ENCODE measurements at regions not wholly inside any gene's neighbourhood (a gene's known extent, or its start where the extent isn't known, plus 50 kb on each side); places are given as distances from the start of the nearest gene placed in this dataset.

- Histone ChIP-seq H3K27ac (no peak overlapping the region), H3K9me3 (no peaks in the 10 kb centered on the region), H3K4me1 (ENCODE audit: control insufficient read depth in 1 of 2, insufficient read depth in 1 of 2, low read depth in 1 of 2, low read length in 1 of 2) (no peaks in the 10 kb centered on the region), H3K4me3 (ENCODE audit: low read depth in 1 of 2, low read length in 1 of 2) (no peak overlapping the region), H3K27me3 (no peaks in the 10 kb centered on the region), H3K36me3 (no peaks in the 10 kb centered on the region)
- TF ChIP-seq, protein P1, sequence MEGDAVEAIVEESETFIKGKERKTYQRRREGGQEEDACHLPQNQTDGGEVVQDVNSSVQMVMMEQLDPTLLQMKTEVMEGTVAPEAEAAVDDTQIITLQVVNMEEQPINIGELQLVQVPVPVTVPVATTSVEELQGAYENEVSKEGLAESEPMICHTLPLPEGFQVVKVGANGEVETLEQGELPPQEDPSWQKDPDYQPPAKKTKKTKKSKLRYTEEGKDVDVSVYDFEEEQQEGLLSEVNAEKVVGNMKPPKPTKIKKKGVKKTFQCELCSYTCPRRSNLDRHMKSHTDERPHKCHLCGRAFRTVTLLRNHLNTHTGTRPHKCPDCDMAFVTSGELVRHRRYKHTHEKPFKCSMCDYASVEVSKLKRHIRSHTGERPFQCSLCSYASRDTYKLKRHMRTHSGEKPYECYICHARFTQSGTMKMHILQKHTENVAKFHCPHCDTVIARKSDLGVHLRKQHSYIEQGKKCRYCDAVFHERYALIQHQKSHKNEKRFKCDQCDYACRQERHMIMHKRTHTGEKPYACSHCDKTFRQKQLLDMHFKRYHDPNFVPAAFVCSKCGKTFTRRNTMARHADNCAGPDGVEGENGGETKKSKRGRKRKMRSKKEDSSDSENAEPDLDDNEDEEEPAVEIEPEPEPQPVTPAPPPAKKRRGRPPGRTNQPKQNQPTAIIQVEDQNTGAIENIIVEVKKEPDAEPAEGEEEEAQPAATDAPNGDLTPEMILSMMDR (IDR thresholded peaks at IDR 0.05): no peak
These were observed 367.4 kb upstream of the TNRC6C start for GRCh38 chr17:77590951-77591735.

- H3K27ac ChIP-seq: no peak overlapping the region
- H3K36me3 ChIP-seq: no peaks in the 10 kb centered on the region
- no peaks in the 10 kb centered on the region for H3K4me1 ChIP-seq (ENCODE audit: control insufficient read depth in 1 of 2, insufficient read depth in 1 of 2, low read depth in 1 of 2, low read length in 1 of 2)
- no peaks in the 10 kb centered on the region for H3K27me3 ChIP-seq
- H3K9me3 ChIP-seq: no peaks in the 10 kb centered on the region
- no peak overlapping the region for H3K4me3 ChIP-seq (ENCODE audit: low read depth in 1 of 2, low read length in 1 of 2)
- TF ChIP-seq, protein P1 (IDR thresholded peaks at IDR 0.05): no peak
These were observed 366.2 kb upstream of the TNRC6C start for GRCh38 chr17:77592106-77592865.

- no peaks in the 10 kb centered on the region for H3K4me1 ChIP-seq (ENCODE audit: control insufficient read depth in 1 of 2, insufficient read depth in 1 of 2, low read depth in 1 of 2, low read length in 1 of 2)
- H3K36me3 ChIP-seq: no peaks in the 10 kb centered on the region
- no peaks in the 10 kb centered on the region for H3K9me3 ChIP-seq
- TF ChIP-seq, protein P1 (IDR thresholded peaks at IDR 0.05): no peak
- H3K27me3 ChIP-seq: no peaks in the 10 kb centered on the region
- no peak overlapping the region for H3K4me3 ChIP-seq (ENCODE audit: low read depth in 1 of 2, low read length in 1 of 2)
- no peak overlapping the region for H3K27ac ChIP-seq
These were observed 365.4 kb upstream of the TNRC6C start for GRCh38 chr17:77593081-77593480.

DNA sequence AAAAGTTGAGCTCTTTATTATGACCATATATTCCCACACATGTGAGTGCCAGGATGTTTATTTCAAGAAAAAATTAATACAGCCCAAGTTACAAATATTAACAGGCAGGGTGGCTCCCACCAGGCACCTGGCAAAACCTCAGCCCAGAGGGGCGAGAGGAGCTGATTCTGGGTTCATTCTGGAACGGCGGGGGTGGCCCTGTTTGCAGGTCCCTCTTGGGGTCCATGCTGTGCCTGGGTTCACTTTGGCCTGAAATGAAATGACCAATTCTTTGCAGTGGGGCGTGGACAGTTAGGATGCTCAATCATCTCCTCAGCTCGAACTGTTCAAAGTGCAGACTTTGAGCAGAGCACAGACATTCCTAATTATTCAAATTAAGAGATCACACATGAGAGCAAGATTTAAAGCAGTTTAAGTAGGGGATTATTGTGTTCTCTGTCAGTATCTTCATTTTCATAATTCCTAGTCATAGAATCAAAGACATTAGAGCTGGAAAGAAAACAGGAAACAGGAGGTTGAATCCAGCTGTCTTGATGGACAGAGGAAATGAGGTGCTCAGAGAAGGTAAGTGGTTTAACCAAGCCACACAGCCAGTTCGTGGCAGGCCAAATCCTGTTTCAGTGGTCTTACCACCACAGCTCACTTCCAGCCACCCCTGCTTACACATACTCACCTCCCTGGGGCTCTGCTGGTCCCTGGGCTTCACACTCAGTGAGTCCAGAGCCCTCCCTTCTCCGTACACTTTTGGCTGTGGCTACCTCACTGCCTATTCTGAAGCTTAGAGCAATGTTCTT, 363.9 kb upstream of the TNRC6C start:
- Histone ChIP-seq H3K9me3 (no peaks in the 10 kb centered on the region), H3K36me3 (no peaks in the 10 kb centered on the region), H3K4me1 (ENCODE audit: control insufficient read depth in 1 of 2, insufficient read depth in 1 of 2, low read depth in 1 of 2, low read length in 1 of 2) (no peaks in the 10 kb centered on the region), H3K27ac (no peak overlapping the region), H3K27me3 (no peaks in the 10 kb centered on the region), H3K4me3 (ENCODE audit: low read depth in 1 of 2, low read length in 1 of 2) (no peak overlapping the region)
- TF ChIP-seq, protein P1 (IDR thresholded peaks at IDR 0.05): no peak

DNA sequence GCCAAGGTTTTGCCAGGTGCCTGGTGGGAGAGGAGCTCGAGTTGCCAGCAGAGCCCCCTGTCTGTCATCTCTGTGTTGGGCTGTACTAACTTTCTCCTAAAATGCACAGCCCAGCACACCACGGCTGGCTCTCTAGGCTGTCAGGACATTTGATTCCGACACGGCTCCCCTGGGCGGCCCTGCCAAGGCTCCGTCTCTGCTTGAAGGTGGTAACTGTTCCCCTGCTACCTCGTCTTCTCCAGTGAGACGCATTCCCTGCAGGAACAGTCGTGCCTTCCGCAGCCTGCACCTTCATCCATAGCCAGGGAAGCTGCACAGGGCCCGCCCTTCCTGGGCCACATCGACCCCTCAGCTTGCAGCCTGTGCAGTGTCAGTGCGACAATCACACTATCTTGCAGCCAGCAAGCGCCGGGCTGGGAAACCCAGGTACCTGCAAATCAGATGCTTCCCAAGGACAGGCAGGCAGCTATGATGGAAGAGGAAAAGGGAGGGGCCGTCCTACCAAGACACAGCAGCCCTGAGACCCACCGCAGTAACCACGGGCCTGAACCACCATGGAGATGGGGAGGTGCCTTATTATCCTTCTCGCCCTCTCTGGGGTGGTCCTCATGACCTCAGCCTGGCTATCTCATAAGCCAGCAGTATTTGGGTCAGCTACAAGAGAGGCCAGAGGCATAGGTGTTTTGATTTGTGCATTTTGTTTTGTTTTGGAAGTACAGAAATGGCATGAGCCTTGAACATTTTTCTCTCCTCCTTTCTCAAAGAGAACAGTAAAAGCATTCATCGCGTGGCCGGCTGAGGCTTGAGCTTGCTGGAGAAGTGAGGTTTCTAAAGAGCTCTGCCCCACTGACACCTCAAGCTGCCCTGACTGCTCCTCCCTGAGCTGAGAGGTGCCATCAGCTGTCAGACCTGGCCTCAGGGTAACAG, 361.7 kb upstream of the TNRC6C start:
- H3K27me3 ChIP-seq: peaks cover 10% of the 10 kb centered on the region
- no peak overlapping the region for H3K27ac ChIP-seq
- H3K36me3 ChIP-seq: no peaks in the 10 kb centered on the region
- no peak overlapping the region for H3K4me3 ChIP-seq (ENCODE audit: low read depth in 1 of 2, low read length in 1 of 2)
- H3K4me1 ChIP-seq (ENCODE audit: control insufficient read depth in 1 of 2, insufficient read depth in 1 of 2, low read depth in 1 of 2, low read length in 1 of 2): no peaks in the 10 kb centered on the region
- no peaks in the 10 kb centered on the region for H3K9me3 ChIP-seq
- TF ChIP-seq, protein P1 (IDR thresholded peaks at IDR 0.05): no peak

Data from neutrophil (primary cell).